ENCODE measurements at regions not wholly inside any gene's neighbourhood (a gene's known extent, or its start where the extent isn't known, plus 50 kb on each side); places are given as distances from the start of the nearest gene placed in this dataset.

GRCh38 chr11:39288011-39288410 lies 2171.4 kb downstream of the LRRC4C start:
- no peak for DNase-seq

DNA sequence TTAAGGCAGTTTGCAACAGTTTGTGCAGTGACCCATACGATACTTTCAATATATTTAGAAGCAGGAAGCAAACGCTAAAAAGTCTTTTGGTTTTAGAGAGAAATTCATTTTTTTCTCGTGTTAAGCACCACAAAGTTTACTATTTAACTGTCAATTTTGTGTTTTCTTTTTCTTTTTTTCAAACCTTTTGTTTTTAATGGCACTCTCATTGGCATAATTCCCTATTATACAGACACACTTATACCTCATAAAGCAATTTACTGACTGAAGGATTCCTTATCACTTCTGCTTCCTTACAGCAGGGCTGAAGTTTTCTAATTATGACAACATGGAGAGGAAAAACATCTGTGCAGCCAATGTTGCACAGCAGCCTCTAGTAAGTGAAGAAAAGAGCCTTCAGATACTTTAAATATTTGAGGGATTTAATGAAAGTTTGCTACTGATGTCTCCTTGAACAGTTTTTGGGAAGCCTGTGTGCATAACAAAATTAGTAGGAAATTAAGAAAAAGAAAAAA lies 2191.2 kb downstream of the LRRC4C start:
- no peak for DNase-seq

- no peak for DNase-seq
Observed at GRCh38 chr11:39255648-39256047, 2203.8 kb downstream of the LRRC4C start.

DNA sequence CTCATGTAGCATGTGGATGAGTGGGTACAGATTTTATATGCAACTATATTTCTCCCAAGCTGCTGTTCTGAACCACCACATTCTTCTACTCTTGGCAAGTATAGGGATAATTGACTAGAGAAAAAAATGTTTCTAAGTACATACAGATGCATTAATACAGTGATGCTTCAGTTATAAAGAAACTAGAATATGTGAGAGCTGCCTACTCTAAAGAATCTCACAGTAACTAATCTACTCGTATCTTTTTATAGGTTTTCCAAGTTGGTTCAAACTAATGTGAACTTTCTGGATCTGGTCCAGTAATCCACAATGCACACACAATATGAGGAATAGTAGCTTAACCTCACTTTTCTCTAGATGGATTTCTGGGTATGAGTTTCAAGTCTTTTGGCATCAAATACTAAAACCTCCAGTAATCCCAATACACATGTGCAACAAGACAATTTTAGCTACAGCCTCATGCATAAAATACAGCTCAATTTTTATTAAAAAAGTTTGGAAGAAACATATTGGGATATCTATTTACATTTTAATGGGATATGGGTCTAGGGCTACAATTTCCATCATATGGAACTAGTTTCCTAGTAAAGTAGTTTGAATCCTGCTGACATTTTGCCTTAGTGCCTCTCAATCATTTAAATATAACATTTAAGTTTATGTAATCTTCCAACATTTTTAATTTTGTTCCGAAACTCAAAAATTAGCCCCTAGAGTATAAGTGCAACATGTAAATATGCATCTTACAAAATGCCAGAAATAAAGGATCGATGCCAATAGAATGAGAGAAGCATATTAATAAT lies 2209.7 kb downstream of the LRRC4C start:
- DNase-seq: no peak

GRCh38 chr11:39247570-39248137 lies 2211.8 kb downstream of the LRRC4C start:
- DNase-seq: no peak

DNA sequence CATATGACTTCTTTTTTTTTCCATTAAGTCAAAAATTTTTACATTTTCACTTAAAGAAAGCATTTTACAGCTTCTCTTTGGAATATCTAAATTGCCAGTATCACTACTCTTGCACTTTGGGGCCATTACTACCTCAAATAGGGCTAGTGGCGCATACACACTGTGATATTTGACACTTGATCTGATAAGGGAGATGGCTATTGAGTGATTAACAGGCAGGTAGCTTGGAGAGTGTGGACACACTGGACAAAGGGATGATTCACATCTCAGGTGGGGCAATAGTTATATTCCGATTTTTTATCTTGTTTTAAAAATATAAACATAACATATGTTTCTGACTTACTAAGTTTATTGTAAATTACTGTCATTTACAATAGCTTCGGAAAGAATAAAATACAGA lies 2219.9 kb downstream of the LRRC4C start:
- no peak for DNase-seq

DNA sequence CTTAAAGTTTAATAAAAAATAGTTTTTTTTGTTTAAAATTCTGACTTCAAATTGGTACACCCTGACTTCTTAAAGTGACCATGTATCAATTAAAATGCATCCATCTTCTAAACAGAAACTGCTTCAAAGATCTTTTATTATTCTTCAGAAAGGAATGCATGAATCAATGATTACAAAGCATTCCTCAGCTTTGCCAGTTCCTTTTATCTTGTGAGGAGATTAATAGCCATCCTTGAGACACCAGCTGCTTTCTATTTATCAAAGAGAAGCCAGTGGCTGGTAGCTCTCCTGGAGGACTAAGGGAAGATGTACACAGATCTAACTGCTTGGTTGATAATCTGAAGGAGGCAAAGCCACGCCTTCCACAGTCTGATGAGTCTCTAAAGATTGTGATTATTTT lies 2222.5 kb downstream of the LRRC4C start:
- DNase-seq: no peak

GRCh38 chr11:39221550-39222138 lies 2237.8 kb downstream of the LRRC4C start:
- no peak for DNase-seq

GRCh38 chr11:39220501-39221230 lies 2238.8 kb downstream of the LRRC4C start:
- DNase-seq: no peak

- no peak for DNase-seq
Observed at GRCh38 chr11:39220069-39220468, 2239.4 kb downstream of the LRRC4C start.

DNA sequence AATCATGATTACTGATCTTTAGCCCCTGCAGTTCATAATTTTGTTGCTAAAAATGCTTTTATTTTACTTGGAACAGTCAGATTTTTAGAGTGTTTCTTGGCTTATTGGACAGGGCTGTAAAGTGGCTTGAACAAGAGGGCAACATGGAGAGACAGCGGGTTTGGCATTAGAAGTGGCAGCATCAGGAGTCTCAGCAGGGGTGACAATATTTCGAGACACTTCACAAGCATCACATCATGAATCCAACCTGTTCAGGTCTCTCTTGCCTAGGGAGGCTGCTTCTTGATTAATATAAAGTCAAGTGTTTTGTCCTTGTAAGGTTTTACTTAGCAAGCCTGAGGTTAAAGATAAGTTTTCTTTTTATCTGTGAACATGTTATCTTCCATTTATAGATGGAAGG lies 2249.5 kb downstream of the LRRC4C start:
- no peak for DNase-seq

DNA sequence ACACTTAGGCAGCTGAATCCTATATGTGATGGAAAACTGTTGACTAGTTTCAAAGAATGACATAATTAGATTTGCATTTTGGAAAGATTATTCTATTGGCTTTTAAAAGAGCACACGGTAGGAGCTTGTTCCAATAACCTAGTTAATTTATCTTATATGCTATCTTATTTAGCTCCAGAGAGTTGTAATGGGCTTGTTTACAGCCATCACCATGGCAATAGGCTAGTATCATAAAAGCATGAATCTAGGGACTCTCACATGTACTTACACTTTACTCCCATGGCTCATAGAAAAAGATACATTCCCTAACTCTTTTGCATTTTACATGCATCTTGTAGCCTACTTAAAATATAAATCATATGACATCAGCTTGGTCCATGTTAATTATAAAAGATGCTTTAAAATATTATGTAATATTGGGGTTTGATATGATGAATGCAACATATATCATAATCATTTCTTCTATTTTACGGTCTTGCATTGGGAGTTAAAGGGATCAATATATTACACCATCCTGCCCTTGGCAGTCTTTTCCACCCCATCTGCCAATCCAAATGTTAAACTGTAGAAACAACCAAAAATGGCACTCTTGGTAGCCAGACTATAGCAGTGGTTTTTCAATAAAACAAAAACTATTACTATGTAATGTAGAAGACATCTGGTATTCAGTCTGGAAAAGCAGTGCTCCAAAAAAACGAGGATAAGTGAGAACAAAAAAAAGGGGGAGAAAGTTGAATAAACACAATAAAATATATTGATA lies 2254.0 kb downstream of the LRRC4C start:
- no peak for DNase-seq

GRCh38 chr11:39192671-39193070 lies 2266.8 kb downstream of the LRRC4C start:
- no peak for DNase-seq

DNA sequence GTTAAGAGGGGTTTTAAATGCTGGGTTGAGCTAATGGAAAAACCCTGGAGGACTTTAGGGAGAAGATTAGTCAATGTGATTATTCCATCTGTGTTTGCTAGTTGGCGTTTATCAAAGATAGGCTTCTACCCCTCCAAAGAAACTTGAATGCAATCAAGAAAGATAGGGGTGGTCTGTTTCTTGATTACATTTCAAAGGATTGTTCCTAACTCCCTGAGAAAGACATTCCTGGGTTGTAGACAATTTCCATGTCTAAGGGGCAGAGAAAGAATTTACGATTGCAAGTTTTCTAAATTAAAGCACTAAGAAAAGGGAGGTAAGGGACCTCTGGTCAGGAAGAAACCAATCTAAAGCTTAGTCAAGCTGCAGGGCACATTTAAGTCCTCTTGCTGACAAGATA lies 2268.7 kb downstream of the LRRC4C start:
- DNase-seq: no peak

GRCh38 chr11:39177678-39178077 lies 2281.8 kb downstream of the LRRC4C start:
- no peak for DNase-seq

DNA sequence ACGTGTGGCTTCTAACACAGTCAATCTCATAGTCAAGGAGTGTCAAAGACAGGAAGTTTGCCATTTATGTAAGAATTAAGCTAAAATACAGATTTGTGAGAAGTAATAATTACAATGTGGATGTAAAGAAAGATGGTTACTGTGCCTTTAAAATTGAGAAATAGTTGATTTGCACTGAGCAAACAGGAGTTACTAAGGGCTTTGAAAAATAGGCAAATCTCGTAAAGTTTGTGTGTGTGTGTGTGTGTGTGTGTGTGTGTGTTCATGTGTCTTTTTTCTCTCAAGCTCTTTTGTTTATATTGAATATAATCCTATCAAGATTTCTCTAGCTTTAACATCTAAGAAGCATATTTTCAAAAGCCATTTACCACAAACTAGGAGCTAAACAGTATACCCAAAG lies 2284.5 kb downstream of the LRRC4C start:
- no peak for DNase-seq

GRCh38 chr11:39174196-39174595 lies 2285.3 kb downstream of the LRRC4C start:
- DNase-seq: no peak

DNA sequence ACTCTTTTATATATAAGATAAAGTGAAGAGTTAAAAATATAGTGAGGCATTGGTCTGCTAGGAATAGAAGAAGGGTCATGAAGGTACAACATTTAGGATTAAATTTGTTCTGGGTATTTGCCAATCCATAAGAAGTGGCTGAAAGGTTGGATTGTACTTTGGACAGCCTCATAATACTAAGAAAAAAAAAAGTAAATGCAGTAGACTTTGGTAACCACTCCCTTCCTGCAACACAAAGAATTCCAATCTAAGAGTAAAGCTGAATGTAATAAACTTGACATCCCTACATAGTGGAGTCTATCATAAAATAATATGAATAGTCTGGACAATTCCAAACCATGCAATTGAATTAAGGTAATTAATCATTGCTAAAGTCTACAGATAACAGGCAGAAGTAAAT lies 2294.4 kb downstream of the LRRC4C start:
- no peak for DNase-seq

- no peak for DNase-seq
Observed at GRCh38 chr11:39149214-39149613, 2310.2 kb downstream of the LRRC4C start.

- no peak for DNase-seq
Observed at GRCh38 chr11:39145346-39145745, 2314.1 kb downstream of the LRRC4C start.

DNA sequence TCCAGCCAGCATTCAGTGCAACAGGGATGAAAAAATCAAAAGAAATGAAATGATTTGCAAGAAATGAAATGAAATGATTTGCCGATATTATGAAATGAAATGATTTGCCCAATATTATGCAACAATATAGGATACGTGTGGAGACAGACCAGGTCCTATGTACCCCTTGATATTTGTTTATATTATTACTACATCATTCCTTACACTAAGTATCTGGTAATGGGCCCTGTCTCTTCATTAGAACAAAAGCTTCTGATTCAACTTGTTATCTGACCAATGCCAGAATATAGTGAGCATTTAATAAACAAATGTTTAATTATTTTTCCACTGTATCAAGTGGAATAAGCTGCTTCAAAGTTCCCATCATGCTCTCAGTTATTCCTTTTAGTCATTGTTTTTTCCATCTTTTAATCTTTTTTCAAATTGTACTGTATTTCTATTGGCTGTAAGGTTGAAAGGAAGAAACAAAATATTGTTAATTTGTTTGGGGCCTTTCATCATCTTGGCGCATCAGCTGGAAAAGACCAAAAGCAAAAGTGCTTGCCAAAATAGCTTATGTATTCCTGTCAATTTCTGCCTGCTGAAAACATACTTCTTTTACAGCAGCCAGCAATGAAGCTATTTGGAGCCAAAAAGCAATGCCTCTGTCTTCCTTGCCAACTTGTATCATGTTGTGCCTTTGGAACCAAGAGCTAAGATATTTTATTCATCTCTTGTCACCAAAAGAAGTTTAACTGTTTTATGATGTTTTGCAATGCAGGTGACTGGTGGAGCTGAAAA lies 2314.9 kb downstream of the LRRC4C start:
- DNase-seq: no peak

DNA sequence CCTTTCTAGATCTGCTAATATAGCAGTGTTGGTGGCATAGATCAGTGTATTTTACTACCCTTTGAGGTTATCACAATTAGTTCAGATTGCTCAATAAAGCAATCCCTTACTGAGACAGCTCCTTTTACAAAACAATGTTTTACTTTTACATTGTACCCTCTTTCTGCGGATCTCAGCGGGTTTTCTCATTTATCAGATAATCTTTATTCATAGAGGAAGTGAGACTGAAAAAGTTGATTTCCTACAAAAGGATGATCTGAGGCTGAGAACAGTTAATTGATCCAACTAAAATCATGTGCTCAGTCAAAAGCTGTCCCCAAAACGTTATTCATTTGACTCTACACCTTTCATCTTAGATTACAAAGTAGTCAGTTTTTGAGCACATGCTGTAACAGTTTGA lies 2319.9 kb downstream of the LRRC4C start:
- DNase-seq: no peak

Measured in effector CD8-positive, alpha-beta T cell (primary cell).